ENCODE measurements at regions not wholly inside any gene's neighbourhood (a gene's known extent, or its start where the extent isn't known, plus 50 kb on each side); places are given as distances from the start of the nearest gene placed in this dataset.

GRCh38 chr13:31452525-31452924, 252.8 kb downstream of the B3GLCT start:
- no peak overlapping the region for H2AFZ ChIP-seq (ENCODE audit: low read length)
- H3K4me1 ChIP-seq (ENCODE audit: insufficient read depth, low read length): no peaks in the 10 kb centered on the region
- DNase-seq (ENCODE audit: insufficient read length, low spot score, missing footprints): no peak
- no peak overlapping the region for H3K4me3 ChIP-seq (ENCODE audit: insufficient read depth, low read length)
- no peak overlapping the region for H3K4me2 ChIP-seq (ENCODE audit: insufficient read depth, low read length)
- H4K20me1 ChIP-seq (ENCODE audit: insufficient read depth, low read length): no peaks in the 10 kb centered on the region
- H3K79me2 ChIP-seq (ENCODE audit: insufficient read depth, low read length): no peaks in the 10 kb centered on the region
- no peaks in the 10 kb centered on the region for H3K9me3 ChIP-seq (ENCODE audit: low read depth, low read length)
- H3K36me3 ChIP-seq (ENCODE audit: insufficient read depth, low read length): no peaks in the 10 kb centered on the region
- H3K27me3 ChIP-seq (ENCODE audit: insufficient read depth, low read length): no peaks in the 10 kb centered on the region
- H3K27ac ChIP-seq (ENCODE audit: low read depth, low read length): no peak overlapping the region
- TF ChIP-seq CTCF (IDR thresholded peaks at IDR 0.05; ENCODE audit: extremely low read depth, low read depth, low read length): no peak

- TF ChIP-seq CTCF (IDR thresholded peaks at IDR 0.05; ENCODE audit: extremely low read depth, low read depth, low read length): no peak
- H3K9me3 ChIP-seq (ENCODE audit: low read depth, low read length): no peaks in the 10 kb centered on the region
These were observed 255.8 kb downstream of the B3GLCT start for GRCh38 chr13:31455581-31455980.

GRCh38 chr13:31456056-31456455, 256.3 kb downstream of the B3GLCT start:
- Histone ChIP-seq H2AFZ (ENCODE audit: low read length) (peak overlapping the region; percentile 55), H4K20me1 (ENCODE audit: insufficient read depth, low read length) (no peaks in the 10 kb centered on the region), H3K27ac (ENCODE audit: low read depth, low read length) (no peak overlapping the region), H3K27me3 (ENCODE audit: insufficient read depth, low read length) (no peaks in the 10 kb centered on the region), H3K4me1 (ENCODE audit: insufficient read depth, low read length) (no peaks in the 10 kb centered on the region), H3K79me2 (ENCODE audit: insufficient read depth, low read length) (no peaks in the 10 kb centered on the region), H3K9me3 (ENCODE audit: low read depth, low read length) (no peaks in the 10 kb centered on the region), H3K4me2 (ENCODE audit: insufficient read depth, low read length) (no peak overlapping the region), H3K36me3 (ENCODE audit: insufficient read depth, low read length) (no peaks in the 10 kb centered on the region), H3K4me3 (ENCODE audit: insufficient read depth, low read length) (no peak overlapping the region)
- TF ChIP-seq CTCF (IDR thresholded peaks at IDR 0.05; ENCODE audit: extremely low read depth, low read depth, low read length): no peak
- peak; percentile 18 for DNase-seq (ENCODE audit: insufficient read length, low spot score, missing footprints)

More at GRCh38 chr13:31455581-31455980, 255.8 kb downstream of the B3GLCT start:
- Histone ChIP-seq H3K4me2 (ENCODE audit: insufficient read depth, low read length) (no peak overlapping the region), H3K4me3 (ENCODE audit: insufficient read depth, low read length) (no peak overlapping the region), H3K27me3 (ENCODE audit: insufficient read depth, low read length) (no peaks in the 10 kb centered on the region), H4K20me1 (ENCODE audit: insufficient read depth, low read length) (no peaks in the 10 kb centered on the region), H3K27ac (ENCODE audit: low read depth, low read length) (no peak overlapping the region), H2AFZ (ENCODE audit: low read length) (no peak overlapping the region), H3K4me1 (ENCODE audit: insufficient read depth, low read length) (no peaks in the 10 kb centered on the region), H3K79me2 (ENCODE audit: insufficient read depth, low read length) (no peaks in the 10 kb centered on the region), H3K36me3 (ENCODE audit: insufficient read depth, low read length) (no peaks in the 10 kb centered on the region)
- DNase-seq (ENCODE audit: insufficient read length, low spot score, missing footprints): no peak

- DNase-seq (ENCODE audit: insufficient read length, low spot score, missing footprints): no peak
- Histone ChIP-seq H3K27ac (ENCODE audit: low read depth, low read length) (no peak overlapping the region), H3K79me2 (ENCODE audit: insufficient read depth, low read length) (no peaks in the 10 kb centered on the region), H3K27me3 (ENCODE audit: insufficient read depth, low read length) (no peaks in the 10 kb centered on the region), H3K4me1 (ENCODE audit: insufficient read depth, low read length) (no peaks in the 10 kb centered on the region), H4K20me1 (ENCODE audit: insufficient read depth, low read length) (no peaks in the 10 kb centered on the region), H3K36me3 (ENCODE audit: insufficient read depth, low read length) (no peaks in the 10 kb centered on the region), H3K4me3 (ENCODE audit: insufficient read depth, low read length) (no peak overlapping the region), H3K4me2 (ENCODE audit: insufficient read depth, low read length) (no peak overlapping the region), H3K9me3 (ENCODE audit: low read depth, low read length) (no peaks in the 10 kb centered on the region), H2AFZ (ENCODE audit: low read length) (no peak overlapping the region)
- TF ChIP-seq CTCF (IDR thresholded peaks at IDR 0.05; ENCODE audit: extremely low read depth, low read depth, low read length): no peak
These were observed 260.3 kb downstream of the B3GLCT start for GRCh38 chr13:31460061-31460460.

Data from osteoblast (primary cell).